SH-SY5Y (cell line): ENCODE measurements at regions not wholly inside any gene's neighbourhood (a gene's known extent, or its start where the extent isn't known, plus 50 kb on each side); places are given as distances from the start of the nearest gene placed in this dataset.

Experiments used
- GATA2 ChIP-seq: IDR thresholded peaks from 2 replicates; pipeline ENCODE4 v1.6.1; 2011; ENCODE audit warnings: mild to moderate bottlenecking, low read depth, low read length
- GATA3 ChIP-seq: IDR thresholded peaks from 2 replicates; pipeline ENCODE4 v1.6.1; 2011; ENCODE audit warnings: low read depth, mild to moderate bottlenecking, low read length, moderate library complexity

DNA sequence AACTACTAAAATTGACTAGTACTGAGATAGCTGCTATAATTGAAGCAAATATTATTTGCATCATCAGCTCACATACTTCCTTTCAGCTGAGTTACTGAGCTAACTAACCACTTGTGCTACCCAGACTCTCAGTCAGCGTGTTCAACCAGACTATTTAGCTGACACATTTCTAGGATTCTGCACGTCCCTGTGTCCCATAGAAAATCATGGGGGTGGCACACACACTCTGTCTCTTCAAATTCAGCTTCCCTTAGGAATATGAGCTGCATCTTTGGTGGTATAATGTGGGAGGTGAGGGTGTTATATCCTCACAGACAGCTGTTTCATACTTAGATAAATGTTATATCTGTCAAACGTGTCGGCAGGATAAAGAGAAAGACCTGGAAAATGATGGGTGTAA is 424.0 kb downstream of the CDH2 start:
- TF ChIP-seq GATA2 (no peak), GATA3 (no peak)
